Panc1 (cell line): ENCODE measurements at regions not wholly inside any gene's neighbourhood (a gene's known extent, or its start where the extent isn't known, plus 50 kb on each side); places are given as distances from the start of the nearest gene placed in this dataset.

Source experiments
- ATAC-seq: fragments of 200-7000 bp; cut with Tn5 transposase; 2 replicates; pipeline ENCODE4 v1.9.1; 2020; ENCODE audit warnings: mild to moderate bottlenecking, moderate library complexity
- BruUV-seq: library from RNA; stranded (reverse); fragments of 400-500 nt; replicated peaks from 2 replicates; lab custom pipeline; 2021; lab: Mats Ljungman, UMichigan
- CTCF ChIA-PET: fragments of 300-600 bp; sonication (Branson Sonifier 250); formaldehyde crosslinking; loops from one replicate; lab custom pipeline; 2022; ENCODE audit warnings: antibody characterized with exemption; lab: Charles Lee
- POLR2A ChIA-PET: fragments of 300-600 bp; sonication (Branson Sonifier 250); formaldehyde crosslinking; loops from one replicate; lab custom pipeline; 2022; ENCODE audit warnings: antibody characterized with exemption; lab: Charles Lee
- DNase-seq: peaks from one replicate; pipeline ENCODE4 v3.0.0-alpha.2; 2010; ENCODE audit warnings: low read depth, low spot score
- H3K27ac ChIP-seq: 2 replicates; pipeline ENCODE4 v1.5.1; 2011; ENCODE audit warnings: mild to moderate bottlenecking, low read length, inconsistent platforms
- H3K27me3 ChIP-seq: fragments of 200-500 bp; sonication (Bioruptor generic); 2 replicates; pipeline ENCODE4 v1.6.0; 2014; ENCODE audit warnings: low read length, inconsistent platforms; ENCODE audit not compliant: control insufficient read depth, insufficient read depth
- H3K36me3 ChIP-seq: fragments of 200-500 bp; sonication (Bioruptor generic); 2 replicates; pipeline ENCODE4 v1.5.1; 2014; ENCODE audit warnings: inconsistent platforms, mild to moderate bottlenecking, low read length, moderate library complexity; ENCODE audit not compliant: control insufficient read depth, insufficient read depth
- H3K4me1 ChIP-seq: 2 replicates; pipeline ENCODE4 v1.5.1; 2011; ENCODE audit warnings: inconsistent platforms, mild to moderate bottlenecking, low read length, moderate library complexity; ENCODE audit not compliant: control insufficient read depth, insufficient read depth
- H3K4me3 ChIP-seq, 2 experiments: 2 replicates each; pipeline ENCODE4 v1.5.1; 2011 to 2012; ENCODE audit warnings: low read depth in 2 of 2, low read length in 2 of 2, mild to moderate bottlenecking in 2 of 2, inconsistent platforms in 1 of 2, moderate library complexity in 1 of 2
- H3K9me3 ChIP-seq: fragments of 200-500 bp; sonication (Bioruptor generic); 2 replicates; pipeline ENCODE4 v1.5.1; 2014; ENCODE audit warnings: low read depth, mild to moderate bottlenecking, inconsistent platforms, low read length, moderate library complexity; ENCODE audit not compliant: control insufficient read depth, insufficient read depth
- CTCF ChIP-seq: fragments of 450-650 bp; IDR thresholded peaks from 2 replicates; pipeline ENCODE4 v1.5.1; 2017; ENCODE audit warnings: mild to moderate bottlenecking
- POLR2AphosphoS5 ChIP-seq: IDR thresholded peaks from 2 replicates; pipeline ENCODE4 v1.6.1; 2012; ENCODE audit warnings: mild to moderate bottlenecking, low read depth, low read length, moderate library complexity
- SIN3A ChIP-seq: IDR thresholded peaks from 2 replicates; pipeline ENCODE4 v1.6.1; 2012; ENCODE audit warnings: low read depth, mild to moderate bottlenecking, low read length, moderate library complexity, borderline replicate concordance; ENCODE audit not compliant: insufficient read depth
- TCF7L2 ChIP-seq: IDR thresholded peaks from 2 replicates; pipeline ENCODE4 v1.6.1; 2011; ENCODE audit warnings: mild to moderate bottlenecking, low read depth, low read length, inconsistent platforms
- in situ Hi-C: cut with HindIII; loops from 2 replicates; pipeline ENCODE4 v1.10.0; 2016; ENCODE audit warnings: low sequenced_read_pairs, low pct_unique_long_range_greater_than_20kb
- intact Hi-C: fragments of 100-400 bp; cut with micrococcal nuclease; formaldehyde crosslinking; loops from one replicate; pipeline ENCODE4 v1.10.0; 2022; ENCODE audit not compliant: unreplicated experiment
- TF ChIP-seq, protein P1 (sequence below), 2 experiments: IDR thresholded peaks; 2 replicates each; pipeline ENCODE4 v1.6.1; 2011 to 2012; ENCODE audit warnings: low read depth in 2 of 2, control low read depth in 1 of 2, low read length in 1 of 2, mild to moderate bottlenecking in 1 of 2, moderate library complexity in 1 of 2; ENCODE audit not compliant: insufficient read depth in 1 of 2

- DNase-seq = no peak
- no peak for TF ChIP-seq SIN3A
- TF ChIP-seq, protein P1, sequence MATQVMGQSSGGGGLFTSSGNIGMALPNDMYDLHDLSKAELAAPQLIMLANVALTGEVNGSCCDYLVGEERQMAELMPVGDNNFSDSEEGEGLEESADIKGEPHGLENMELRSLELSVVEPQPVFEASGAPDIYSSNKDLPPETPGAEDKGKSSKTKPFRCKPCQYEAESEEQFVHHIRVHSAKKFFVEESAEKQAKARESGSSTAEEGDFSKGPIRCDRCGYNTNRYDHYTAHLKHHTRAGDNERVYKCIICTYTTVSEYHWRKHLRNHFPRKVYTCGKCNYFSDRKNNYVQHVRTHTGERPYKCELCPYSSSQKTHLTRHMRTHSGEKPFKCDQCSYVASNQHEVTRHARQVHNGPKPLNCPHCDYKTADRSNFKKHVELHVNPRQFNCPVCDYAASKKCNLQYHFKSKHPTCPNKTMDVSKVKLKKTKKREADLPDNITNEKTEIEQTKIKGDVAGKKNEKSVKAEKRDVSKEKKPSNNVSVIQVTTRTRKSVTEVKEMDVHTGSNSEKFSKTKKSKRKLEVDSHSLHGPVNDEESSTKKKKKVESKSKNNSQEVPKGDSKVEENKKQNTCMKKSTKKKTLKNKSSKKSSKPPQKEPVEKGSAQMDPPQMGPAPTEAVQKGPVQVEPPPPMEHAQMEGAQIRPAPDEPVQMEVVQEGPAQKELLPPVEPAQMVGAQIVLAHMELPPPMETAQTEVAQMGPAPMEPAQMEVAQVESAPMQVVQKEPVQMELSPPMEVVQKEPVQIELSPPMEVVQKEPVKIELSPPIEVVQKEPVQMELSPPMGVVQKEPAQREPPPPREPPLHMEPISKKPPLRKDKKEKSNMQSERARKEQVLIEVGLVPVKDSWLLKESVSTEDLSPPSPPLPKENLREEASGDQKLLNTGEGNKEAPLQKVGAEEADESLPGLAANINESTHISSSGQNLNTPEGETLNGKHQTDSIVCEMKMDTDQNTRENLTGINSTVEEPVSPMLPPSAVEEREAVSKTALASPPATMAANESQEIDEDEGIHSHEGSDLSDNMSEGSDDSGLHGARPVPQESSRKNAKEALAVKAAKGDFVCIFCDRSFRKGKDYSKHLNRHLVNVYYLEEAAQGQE (IDR thresholded peaks at IDR 0.05; ENCODE audit: insufficient read depth in 1 of 2, low read depth in 2 of 2, low read length in 1 of 2) = no peak
- no peak for TF ChIP-seq TCF7L2
- TF ChIP-seq CTCF = no peak
- TF ChIP-seq POLR2AphosphoS5 = no peak
- no peak overlapping the region for H3K27ac ChIP-seq
- ATAC-seq = no peak
- in situ Hi-C loops (no loop called here), intact Hi-C loops (no loop called here)
- no peaks in the 10 kb centered on the region for H3K9me3 ChIP-seq
- H3K4me3 ChIP-seq = no peak overlapping the region
- ChIA-PET POLR2A (interaction anchor here (0.6 kb wide), 1 partner anchor 94 kb away, joined by 4 read pairs; no protein-coding TSS in a partner anchor), CTCF (no interaction called here)
- H3K27me3 ChIP-seq = no peaks in the 10 kb centered on the region
- no TSS peak for BruUV-seq
- no peaks in the 10 kb centered on the region for H3K36me3 ChIP-seq
- H3K4me1 ChIP-seq = no peaks in the 10 kb centered on the region
These were observed 157.3 kb upstream of the BET1 start for GRCh38 chr7:94161476-94161875.

DNA sequence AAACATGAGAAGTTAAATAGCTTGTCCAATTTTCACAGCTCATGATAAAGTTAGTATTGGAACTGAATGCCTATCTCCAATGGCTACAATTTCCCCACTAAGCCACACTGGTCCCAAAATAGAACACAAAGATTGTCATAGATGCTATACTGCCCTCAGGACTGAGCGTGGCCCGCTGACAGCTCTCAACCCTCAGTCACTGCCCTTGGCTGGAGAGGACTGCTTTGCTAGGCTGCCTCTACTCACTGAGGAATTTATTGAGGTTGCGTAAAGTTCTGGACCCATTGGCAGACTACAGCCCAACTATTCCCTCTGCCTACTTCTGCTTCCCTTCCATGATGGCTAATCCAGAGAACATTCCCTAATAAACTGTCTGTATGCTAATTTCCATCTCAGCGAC is 165.5 kb upstream of the BET1 start:
- no TSS peak for BruUV-seq
- Histone ChIP-seq H3K4me1 (no peaks in the 10 kb centered on the region), H3K36me3 (no peaks in the 10 kb centered on the region), H3K4me3 (no peak overlapping the region), H3K27ac (no peak overlapping the region), H3K9me3 (no peaks in the 10 kb centered on the region), H3K27me3 (no peaks in the 10 kb centered on the region)
- intact Hi-C loops = no loop called here
- DNase-seq (no peak), ATAC-seq (no peak)
- ChIA-PET CTCF (no interaction called here), POLR2A (no interaction called here)
- in situ Hi-C loops = no loop called here
- no peak for TF ChIP-seq SIN3A
- TF ChIP-seq POLR2AphosphoS5 = no peak
- TF ChIP-seq CTCF = no peak
- TF ChIP-seq TCF7L2 = no peak
- TF ChIP-seq, protein P1 (IDR thresholded peaks at IDR 0.05; ENCODE audit: insufficient read depth in 1 of 2, low read depth in 2 of 2, low read length in 1 of 2) = no peak
